ENCODE measurements at regions not wholly inside any gene's neighbourhood (a gene's known extent, or its start where the extent isn't known, plus 50 kb on each side); places are given as distances from the start of the nearest gene placed in this dataset.

GRCh38 chr13:88395804-88396203 lies 724.6 kb downstream of the SLITRK5 start:
- TF ChIP-seq CTCF (conservative IDR thresholded peaks at IDR 0.05; ENCODE audit: low read depth, low read length) (no peak), EZH2 (IDR thresholded peaks at IDR 0.05; ENCODE audit: borderline replicate concordance, low read depth, low read length, poor library complexity, severe bottlenecking) (no peak)

All from A673 (cell line).